ENCODE measurements at regions not wholly inside any gene's neighbourhood (a gene's known extent, or its start where the extent isn't known, plus 50 kb on each side); places are given as distances from the start of the nearest gene placed in this dataset.
"Not testable (repeated sequence)": the region's sequence is repeated elsewhere in the genome, so short reads cannot be mapped to it uniquely, and the experiment has no call there.

- H3K4me3 ChIP-seq = peak overlapping the region in 1 of 4 donors; percentile 2
- DNase-seq (ENCODE audit: extremely low spot score) = no peak
- TF ChIP-seq POLR2A (IDR thresholded peaks at IDR 0.05; ENCODE audit: low read depth) (no peak), EP300 (IDR thresholded peaks at IDR 0.05) (no peak), POLR2AphosphoS5 (IDR thresholded peaks at IDR 0.05) (peak in 1 of 2 donors; percentile 16)
- H3K4me1 ChIP-seq = peaks cover 0 to 21% (median 9%) of the 10 kb centered on the region in 4 donors
- no peaks in the 10 kb centered on the region for H3K9me3 ChIP-seq
- WGBS = 45% methylated on average over 8 of the region's 8 CpGs
- H3K27me3 ChIP-seq = no peaks in the 10 kb centered on the region
- H3K36me3 ChIP-seq = no peaks in the 10 kb centered on the region
- peak overlapping the region; percentile 42 to 65 (median 56) for H3K27ac ChIP-seq (replicated peaks in 1 of 4)
- intact Hi-C loops (cut with DNase I) = no loop called here
Measured at GRCh38 chr18:43847164-43848091, 570.1 kb upstream of the SYT4 start.

GRCh38 chr18:43849831-43850230 is 572.5 kb upstream of the SYT4 start:
- H3K27ac ChIP-seq (replicated peaks in 1 of 4); H3K9me3 ChIP-seq; H3K4me3 ChIP-seq; H3K36me3 ChIP-seq; H3K27me3 ChIP-seq; DNase-seq (ENCODE audit: extremely low spot score); intact Hi-C loops (cut with DNase I): not testable (repeated sequence)
- peaks cover 0 to 21% (median 9%) of the 10 kb centered on the region in 4 donors for H3K4me1 ChIP-seq
- WGBS = 91% methylated on average over 2 of the region's 2 CpGs

GRCh38 chr18:43855376-43855775 is 578.1 kb upstream of the SYT4 start:
- Histone ChIP-seq H3K4me1 (no peaks in the 10 kb centered on the region), H3K27me3 (no peaks in the 10 kb centered on the region), H3K27ac (replicated peaks in 1 of 4) (no peak overlapping the region), H3K4me3 (no peak overlapping the region), H3K36me3 (no peaks in the 10 kb centered on the region), H3K9me3 (no peaks in the 10 kb centered on the region)
- 60% methylated on average over 2 of the region's 2 CpGs for WGBS
- no peak for DNase-seq (ENCODE audit: extremely low spot score)
- no peak for TF ChIP-seq POLR2AphosphoS5 (IDR thresholded peaks at IDR 0.05)
- no peak for TF ChIP-seq EP300 (IDR thresholded peaks at IDR 0.05)
- no peak for TF ChIP-seq CTCF (IDR thresholded peaks at IDR 0.05)
- no peak for TF ChIP-seq POLR2A (IDR thresholded peaks at IDR 0.05; ENCODE audit: low read depth)
- intact Hi-C loops (cut with DNase I) = no loop called here

GRCh38 chr18:43863180-43863579 is 585.9 kb upstream of the SYT4 start:
- H3K9me3 ChIP-seq = no peaks in the 10 kb centered on the region
- H3K4me1 ChIP-seq = peaks cover 0 to 6% (median 2%) of the 10 kb centered on the region in 4 donors
- H3K27me3 ChIP-seq = no peaks in the 10 kb centered on the region
- DNase-seq (ENCODE audit: extremely low spot score) = no peak
- intact Hi-C loops (cut with DNase I) = no loop called here
- no peak overlapping the region for H3K4me3 ChIP-seq
- TF ChIP-seq POLR2AphosphoS5 (IDR thresholded peaks at IDR 0.05) (peak; percentile 5 to 17), CTCF (IDR thresholded peaks at IDR 0.05) (no peak)
- WGBS = 88% methylated on average over 1 of the region's 1 CpG
- no peaks in the 10 kb centered on the region for H3K36me3 ChIP-seq
- no peak overlapping the region for H3K27ac ChIP-seq (replicated peaks in 1 of 4)

GRCh38 chr18:43866696-43867095 is 589.4 kb upstream of the SYT4 start:
- H3K27me3 ChIP-seq = no peaks in the 10 kb centered on the region
- intact Hi-C loops (cut with DNase I) = no loop called here

More at GRCh38 chr18:43866696-43867095, 589.4 kb upstream of the SYT4 start:
- Histone ChIP-seq H3K27ac (replicated peaks in 1 of 4) (no peak overlapping the region), H3K4me3 (no peak overlapping the region), H3K4me1 (peaks cover 11 to 17% (median 14%) of the 10 kb centered on the region in 4 donors), H3K36me3 (no peaks in the 10 kb centered on the region), H3K9me3 (no peaks in the 10 kb centered on the region)
- TF ChIP-seq POLR2AphosphoS5 (IDR thresholded peaks at IDR 0.05) (no peak), POLR2A (IDR thresholded peaks at IDR 0.05; ENCODE audit: low read depth) (no peak), EP300 (IDR thresholded peaks at IDR 0.05) (no peak), CTCF (IDR thresholded peaks at IDR 0.05) (no peak)
- no peak for DNase-seq (ENCODE audit: extremely low spot score)
